ENCODE measurements at regions not wholly inside any gene's neighbourhood (a gene's known extent, or its start where the extent isn't known, plus 50 kb on each side); places are given as distances from the start of the nearest gene placed in this dataset.

- ATAC-seq (no peak), DNase-seq (no peak)
- Mint-ChIP-seq H3K4me3 (no peak overlapping the region), H3K27ac (no peak overlapping the region), H3K36me3 (no peaks in the 10 kb centered on the region), H3K27me3 (no peaks in the 10 kb centered on the region), H3K9me3 (no peaks in the 10 kb centered on the region), H3K4me1 (no peaks in the 10 kb centered on the region)
- POLR2A ChIA-PET = no interaction called here
Measured at GRCh38 chr20:24732599-24732998, 216.5 kb upstream of the CST7 start.

GRCh38 chr20:24733416-24733815 is 215.7 kb upstream of the CST7 start:
- H3K9me3 Mint-ChIP-seq = no peaks in the 10 kb centered on the region

GRCh38 chr20:24734139-24734538 is 214.9 kb upstream of the CST7 start:
- Mint-ChIP-seq H3K4me3 (peak overlapping the region in 1 of 10 donors; percentile 59), H3K27me3 (no peaks in the 10 kb centered on the region), H3K9me3 (no peaks in the 10 kb centered on the region), H3K4me1 (peaks cover 3 to 6% (median 5%) of the 10 kb centered on the region in 4 donors), H3K36me3 (no peaks in the 10 kb centered on the region), H3K27ac (no peak overlapping the region)
- POLR2A ChIA-PET = no interaction called here
- no peak for DNase-seq
- no peak for ATAC-seq

More at GRCh38 chr20:24733416-24733815, 215.7 kb upstream of the CST7 start:
- ATAC-seq = no peak
- no peak overlapping the region for H3K27ac Mint-ChIP-seq
- H3K4me1 Mint-ChIP-seq = no peaks in the 10 kb centered on the region
- H3K36me3 Mint-ChIP-seq = no peaks in the 10 kb centered on the region
- H3K4me3 Mint-ChIP-seq = no peak overlapping the region
- H3K27me3 Mint-ChIP-seq = no peaks in the 10 kb centered on the region
- POLR2A ChIA-PET = no interaction called here
- DNase-seq = no peak

GRCh38 chr20:24735263-24735662 is 213.8 kb upstream of the CST7 start:
- H3K27ac Mint-ChIP-seq = no peak overlapping the region
- POLR2A ChIA-PET = no interaction called here
- no peak for ATAC-seq

GRCh38 chr20:24736131-24736843 is 212.8 kb upstream of the CST7 start:
- Mint-ChIP-seq H3K4me3 (no peak overlapping the region), H3K36me3 (no peaks in the 10 kb centered on the region), H3K9me3 (no peaks in the 10 kb centered on the region), H3K4me1 (peaks cover 6 to 20% (median 15%) of the 10 kb centered on the region in 4 donors), H3K27me3 (no peaks in the 10 kb centered on the region), H3K27ac (no peak overlapping the region)
- POLR2A ChIA-PET = no interaction called here
- DNase-seq (no peak), ATAC-seq (no peak)

More at GRCh38 chr20:24735263-24735662, 213.8 kb upstream of the CST7 start:
- Mint-ChIP-seq H3K36me3 (no peaks in the 10 kb centered on the region), H3K9me3 (no peaks in the 10 kb centered on the region), H3K4me3 (no peak overlapping the region), H3K4me1 (peaks cover 6 to 15% (median 13%) of the 10 kb centered on the region in 4 donors), H3K27me3 (no peaks in the 10 kb centered on the region)
- no peak for DNase-seq

GRCh38 chr20:24736844-24737211 is 212.2 kb upstream of the CST7 start:
- no peaks in the 10 kb centered on the region for H3K36me3 Mint-ChIP-seq
- no peaks in the 10 kb centered on the region for H3K27me3 Mint-ChIP-seq
- H3K4me3 Mint-ChIP-seq = no peak overlapping the region
- POLR2A ChIA-PET = no interaction called here
- H3K4me1 Mint-ChIP-seq = peaks cover 6 to 20% (median 15%) of the 10 kb centered on the region in 4 donors
- H3K9me3 Mint-ChIP-seq = no peaks in the 10 kb centered on the region
- no peak for ATAC-seq
- no peak overlapping the region for H3K27ac Mint-ChIP-seq
- no peak for DNase-seq

GRCh38 chr20:24737212-24737850 is 211.7 kb upstream of the CST7 start:
- POLR2A ChIA-PET = no interaction called here
- DNase-seq (no peak), ATAC-seq (no peak)
- Mint-ChIP-seq H3K4me1 (peaks cover 6 to 20% (median 15%) of the 10 kb centered on the region in 4 donors), H3K36me3 (no peaks in the 10 kb centered on the region), H3K27ac (peak overlapping the region in 1 of 10 donors; percentile 80), H3K4me3 (no peak overlapping the region), H3K27me3 (no peaks in the 10 kb centered on the region), H3K9me3 (no peaks in the 10 kb centered on the region)

GRCh38 chr20:24738058-24738775 is 210.9 kb upstream of the CST7 start:
- ATAC-seq (no peak), DNase-seq (no peak)
- Mint-ChIP-seq H3K36me3 (no peaks in the 10 kb centered on the region), H3K4me1 (peaks cover 6 to 20% (median 15%) of the 10 kb centered on the region in 4 donors), H3K4me3 (no peak overlapping the region), H3K27ac (peak overlapping the region in 3 of 10 donors; percentile 18 to 83 (median 80)), H3K9me3 (no peaks in the 10 kb centered on the region), H3K27me3 (no peaks in the 10 kb centered on the region)
- POLR2A ChIA-PET = no interaction called here

- DNase-seq (peak in 3 of 10 donors; percentile 5 to 40 (median 10)), ATAC-seq (peak in 1 of 2 donors; percentile 38)
- peak overlapping the region in 9 of 10 donors; percentile 56 to 78 (median 75) for H3K4me3 Mint-ChIP-seq
- H3K27me3 Mint-ChIP-seq = no peaks in the 10 kb centered on the region
- H3K36me3 Mint-ChIP-seq = no peaks in the 10 kb centered on the region
- peaks cover 6 to 20% (median 15%) of the 10 kb centered on the region in 4 donors for H3K4me1 Mint-ChIP-seq
- POLR2A ChIA-PET = no interaction called here
- H3K9me3 Mint-ChIP-seq = no peaks in the 10 kb centered on the region
- H3K27ac Mint-ChIP-seq = peak overlapping the region; percentile 16 to 89 (median 80)
Measured at GRCh38 chr20:24738981-24739633, 210.0 kb upstream of the CST7 start.

- H3K27me3 Mint-ChIP-seq = no peaks in the 10 kb centered on the region
- H3K9me3 Mint-ChIP-seq = no peaks in the 10 kb centered on the region
- H3K27ac Mint-ChIP-seq = peak overlapping the region in 6 of 10 donors; percentile 16 to 86 (median 82)
- H3K36me3 Mint-ChIP-seq = no peaks in the 10 kb centered on the region
- peak overlapping the region in 5 of 10 donors; percentile 56 to 76 (median 69) for H3K4me3 Mint-ChIP-seq
- ATAC-seq (no peak), DNase-seq (no peak)
- peaks cover 6 to 20% (median 15%) of the 10 kb centered on the region in 4 donors for H3K4me1 Mint-ChIP-seq
- POLR2A ChIA-PET = no interaction called here
Measured at GRCh38 chr20:24739746-24740145, 209.3 kb upstream of the CST7 start.

- no peaks in the 10 kb centered on the region for H3K36me3 Mint-ChIP-seq
- no peak for DNase-seq
Measured at GRCh38 chr20:24741493-24742072, 207.5 kb upstream of the CST7 start.

GRCh38 chr20:24742436-24742835 is 206.6 kb upstream of the CST7 start:
- POLR2A ChIA-PET = no interaction called here
- no peaks in the 10 kb centered on the region for H3K9me3 Mint-ChIP-seq

More at GRCh38 chr20:24741493-24742072, 207.5 kb upstream of the CST7 start:
- Mint-ChIP-seq H3K27ac (no peak overlapping the region), H3K27me3 (no peaks in the 10 kb centered on the region), H3K9me3 (no peaks in the 10 kb centered on the region), H3K4me1 (peaks cover 6 to 20% (median 15%) of the 10 kb centered on the region in 4 donors), H3K4me3 (peak overlapping the region in 1 of 10 donors; percentile 14)
- no peak for ATAC-seq
- POLR2A ChIA-PET = no interaction called here

More at GRCh38 chr20:24742436-24742835, 206.6 kb upstream of the CST7 start:
- Mint-ChIP-seq H3K4me1 (peaks cover 6 to 26% (median 18%) of the 10 kb centered on the region in 4 donors), H3K27ac (no peak overlapping the region), H3K36me3 (no peaks in the 10 kb centered on the region), H3K4me3 (no peak overlapping the region), H3K27me3 (peaks cover 0 to 3% (median 0%) of the 10 kb centered on the region in 5 donors)
- ATAC-seq (no peak), DNase-seq (no peak)

Measured in naive thymus-derived CD8-positive, alpha-beta T cell (primary cell).